CD4-positive, alpha-beta T cell (primary cell): ENCODE measurements at regions not wholly inside any gene's neighbourhood (a gene's known extent, or its start where the extent isn't known, plus 50 kb on each side); places are given as distances from the start of the nearest gene placed in this dataset.
"Not testable (repeated sequence)": the region's sequence is repeated elsewhere in the genome, so short reads cannot be mapped to it uniquely, and the experiment has no call there.

Experiments
- ATAC-seq: fragments of 200-7000 bp; cut with Tn5 transposase; one replicate; pipeline ENCODE4 v1.10.0; 2022; ENCODE audit warnings: mild to moderate bottlenecking; ENCODE audit not compliant: poor library complexity
- CTCF ChIA-PET: fragments of 350-600 bp; sonication (Branson Sonifier 250); formaldehyde crosslinking; loops from one replicate; lab custom pipeline; 2021; ENCODE audit warnings: antibody characterized with exemption, inconsistent platforms; lab: Charles Lee
- POLR2A ChIA-PET: fragments of 350-600 bp; sonication (Branson Sonifier 250); formaldehyde crosslinking; loops from one replicate; lab custom pipeline; 2021; ENCODE audit warnings: antibody characterized with exemption, inconsistent platforms; lab: Charles Lee
- DNase-seq, 14 experiments: peaks; one replicate each; pipeline ENCODE4 v3.0.0-alpha.2; 2013 to 2020; ENCODE audit warnings: mixed read lengths in 2 of 14
- H3K27ac ChIP-seq, 2 donors: one replicate each; pipeline versions ENCODE4 v1.5.1 to v1.7.0; 2013; ENCODE audit warnings: low read length in 2 of 2, low read depth in 1 of 2, mild to moderate bottlenecking in 1 of 2
- H3K27me3 ChIP-seq, 2 experiments: 1 replicate in 1 of 2; 2 replicates in 1 of 2; pipeline versions ENCODE4 v1.6.1 to v1.7.0; 2013; ENCODE audit warnings: low read length in 2 of 2, control low read depth in 1 of 2, mild to moderate bottlenecking in 1 of 2, moderate library complexity in 1 of 2; ENCODE audit not compliant: insufficient read depth in 2 of 2, control insufficient read depth in 1 of 2
- H3K36me3 ChIP-seq: one replicate; pipeline ENCODE4 v1.6.1; 2013; ENCODE audit warnings: low read length, control low read depth; ENCODE audit not compliant: insufficient read depth
- H3K4me1 ChIP-seq: one replicate; pipeline ENCODE4 v1.6.1; 2013; ENCODE audit warnings: low read length, control low read depth; ENCODE audit not compliant: insufficient read depth
- H3K4me3 ChIP-seq: one replicate; pipeline ENCODE4 v1.5.1; 2013; ENCODE audit warnings: mild to moderate bottlenecking, low read length, moderate library complexity
- H3K9me3 ChIP-seq, 2 experiments: 1 replicate in 1 of 2; 2 replicates in 1 of 2; pipeline versions ENCODE4 v1.6.1 to v1.7.0; 2013; ENCODE audit warnings: low read length in 2 of 2, mild to moderate bottlenecking in 2 of 2, control low read depth in 1 of 2, moderate library complexity in 1 of 2; ENCODE audit not compliant: control insufficient read depth in 1 of 2, insufficient read depth in 1 of 2
- H3K27ac Mint-ChIP-seq: one replicate; pipeline ENCODE4 v1.8.0; 2020; ENCODE audit warnings: mixed read lengths
- H3K27me3 Mint-ChIP-seq: one replicate; pipeline ENCODE4 v1.8.0; 2021; ENCODE audit warnings: mixed read lengths
- H3K36me3 Mint-ChIP-seq: one replicate; pipeline ENCODE4 v1.8.0; 2021; ENCODE audit warnings: low read depth, mixed read lengths
- H3K4me1 Mint-ChIP-seq: one replicate; pipeline ENCODE4 v1.8.0; 2021; ENCODE audit warnings: low read depth, mixed read lengths
- H3K4me3 Mint-ChIP-seq: one replicate; pipeline ENCODE4 v1.8.0; 2020; ENCODE audit warnings: mild to moderate bottlenecking, mixed read lengths
- H3K9me3 Mint-ChIP-seq: one replicate; pipeline ENCODE4 v1.8.0; 2020; ENCODE audit warnings: mixed read lengths
- intact Hi-C, 2 experiments: fragments of 100-400 bp; cut with DNase I in 1 of 2; cut with micrococcal nuclease in 1 of 2; formaldehyde crosslinking; loops; one replicate each; pipeline versions ENCODE4 v1.15.1 to v1.9.0; 2023 to 2025; cut with DNase I, micrococcal nuclease
- TF ChIP-seq, protein P1 (sequence below): fragments of 200-600 bp; IDR thresholded peaks from one replicate; pipeline ENCODE4 v1.8.0; 2022; ENCODE audit warnings: antibody characterized with exemption, mild to moderate bottlenecking

GRCh38 chr11:41714101-41714500 is 254.6 kb upstream of the LRRC4C start:
- intact Hi-C loops = no loop called here
- DNase-seq = no peak
- H3K27ac ChIP-seq = no peak overlapping the region
- ATAC-seq = no peak
- H3K4me1 Mint-ChIP-seq = no peaks in the 10 kb centered on the region
- ChIA-PET CTCF (no interaction called here), POLR2A (no interaction called here)
- TF ChIP-seq, protein P1, sequence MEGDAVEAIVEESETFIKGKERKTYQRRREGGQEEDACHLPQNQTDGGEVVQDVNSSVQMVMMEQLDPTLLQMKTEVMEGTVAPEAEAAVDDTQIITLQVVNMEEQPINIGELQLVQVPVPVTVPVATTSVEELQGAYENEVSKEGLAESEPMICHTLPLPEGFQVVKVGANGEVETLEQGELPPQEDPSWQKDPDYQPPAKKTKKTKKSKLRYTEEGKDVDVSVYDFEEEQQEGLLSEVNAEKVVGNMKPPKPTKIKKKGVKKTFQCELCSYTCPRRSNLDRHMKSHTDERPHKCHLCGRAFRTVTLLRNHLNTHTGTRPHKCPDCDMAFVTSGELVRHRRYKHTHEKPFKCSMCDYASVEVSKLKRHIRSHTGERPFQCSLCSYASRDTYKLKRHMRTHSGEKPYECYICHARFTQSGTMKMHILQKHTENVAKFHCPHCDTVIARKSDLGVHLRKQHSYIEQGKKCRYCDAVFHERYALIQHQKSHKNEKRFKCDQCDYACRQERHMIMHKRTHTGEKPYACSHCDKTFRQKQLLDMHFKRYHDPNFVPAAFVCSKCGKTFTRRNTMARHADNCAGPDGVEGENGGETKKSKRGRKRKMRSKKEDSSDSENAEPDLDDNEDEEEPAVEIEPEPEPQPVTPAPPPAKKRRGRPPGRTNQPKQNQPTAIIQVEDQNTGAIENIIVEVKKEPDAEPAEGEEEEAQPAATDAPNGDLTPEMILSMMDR = no peak
- H3K9me3 ChIP-seq = peaks cover 0 to 6% of the 10 kb centered on the region in 2 experiments
- no peaks in the 10 kb centered on the region for H3K4me1 ChIP-seq
- no peak overlapping the region for H3K4me3 ChIP-seq
- H3K27ac Mint-ChIP-seq = no peak overlapping the region
- no peaks in the 10 kb centered on the region for H3K36me3 ChIP-seq
- H3K27me3 Mint-ChIP-seq = no peaks in the 10 kb centered on the region
- H3K4me3 Mint-ChIP-seq = no peak overlapping the region
- H3K36me3 Mint-ChIP-seq = no peaks in the 10 kb centered on the region
- no peaks in the 10 kb centered on the region for H3K27me3 ChIP-seq
- peaks cover 10% of the 10 kb centered on the region for H3K9me3 Mint-ChIP-seq

- H3K36me3 Mint-ChIP-seq = no peaks in the 10 kb centered on the region
- TF ChIP-seq, protein P1 = no peak
- no peak overlapping the region for H3K27ac Mint-ChIP-seq
- DNase-seq (no peak), ATAC-seq (no peak)
- no peak overlapping the region for H3K4me3 Mint-ChIP-seq
- H3K4me3 ChIP-seq = no peak overlapping the region
- no peak overlapping the region for H3K27ac ChIP-seq
- H3K36me3 ChIP-seq = no peaks in the 10 kb centered on the region
- intact Hi-C loops = no loop called here
- H3K4me1 ChIP-seq = no peaks in the 10 kb centered on the region
- peaks cover 12% of the 10 kb centered on the region for H3K9me3 Mint-ChIP-seq
- H3K9me3 ChIP-seq = peaks cover 0 to 6% of the 10 kb centered on the region in 2 experiments
- no peaks in the 10 kb centered on the region for H3K27me3 Mint-ChIP-seq
- ChIA-PET CTCF (no interaction called here), POLR2A (no interaction called here)
- no peaks in the 10 kb centered on the region for H3K27me3 ChIP-seq
- H3K4me1 Mint-ChIP-seq = no peaks in the 10 kb centered on the region
Measured at GRCh38 chr11:41716862-41717261, 257.4 kb upstream of the LRRC4C start.

DNA sequence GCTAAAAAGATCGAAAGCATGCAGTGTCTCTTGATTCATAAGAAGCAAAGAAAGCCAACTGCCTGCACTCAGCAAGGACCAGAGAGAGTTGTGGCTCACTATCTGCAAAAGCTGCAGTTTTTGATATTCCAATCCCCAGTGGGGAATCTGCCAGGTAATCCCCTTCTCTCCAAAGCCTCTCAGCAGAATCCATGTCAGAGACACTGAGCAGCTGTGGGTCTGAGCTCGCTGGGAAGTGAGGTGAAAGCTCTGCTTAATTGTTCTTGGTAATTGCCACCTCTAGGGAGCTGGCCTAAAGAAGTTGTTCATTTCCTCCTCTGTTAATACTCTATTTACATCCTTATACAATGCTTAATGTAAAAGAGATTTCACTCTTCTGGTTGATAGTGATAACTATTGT is 261.3 kb upstream of the LRRC4C start:
- Mint-ChIP-seq H3K9me3 (peaks cover 13% of the 10 kb centered on the region), H3K27ac (no peak overlapping the region)
- POLR2A ChIA-PET = no interaction called here

DNA sequence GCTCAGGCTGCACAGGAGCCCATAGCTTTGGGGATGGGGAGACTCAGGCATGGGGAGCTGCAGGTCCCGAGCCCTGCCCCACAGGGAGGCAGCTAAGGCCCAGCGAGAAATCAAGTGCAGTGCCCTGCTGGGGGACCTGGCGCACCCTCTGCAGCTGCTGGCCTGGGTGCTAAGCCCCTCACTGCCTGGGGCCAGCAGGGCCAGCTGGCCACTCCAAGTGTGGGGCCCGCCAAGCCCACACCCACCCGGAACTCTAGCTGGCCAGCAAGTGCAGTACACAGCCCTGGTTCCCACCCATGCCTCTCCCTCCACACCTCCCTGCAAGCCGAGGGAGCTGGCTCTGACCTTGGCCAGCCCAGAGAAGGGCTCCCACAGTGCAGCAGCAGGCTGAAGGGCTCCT is 268.7 kb upstream of the LRRC4C start:
- H3K36me3 ChIP-seq, H3K4me1 ChIP-seq, POLR2A ChIA-PET, H3K27me3 Mint-ChIP-seq, H3K27me3 ChIP-seq, ATAC-seq, H3K4me1 Mint-ChIP-seq, H3K4me3 Mint-ChIP-seq, H3K27ac Mint-ChIP-seq, H3K4me3 ChIP-seq, intact Hi-C loops, CTCF ChIA-PET, H3K27ac ChIP-seq, H3K36me3 Mint-ChIP-seq, DNase-seq: not testable (repeated sequence)
- peaks cover 14% of the 10 kb centered on the region for H3K9me3 Mint-ChIP-seq
- H3K9me3 ChIP-seq = peaks cover 0 to 15% of the 10 kb centered on the region in 2 experiments

More for the DNA sequence above, 261.3 kb upstream of the LRRC4C start:
- no peaks in the 10 kb centered on the region for H3K36me3 Mint-ChIP-seq
- H3K27me3 ChIP-seq = no peaks in the 10 kb centered on the region
- H3K27ac ChIP-seq = no peak overlapping the region
- ATAC-seq = no peak
- DNase-seq = no peak
- H3K4me3 Mint-ChIP-seq = no peak overlapping the region
- TF ChIP-seq, protein P1 = no peak
- intact Hi-C loops = no loop called here
- no peaks in the 10 kb centered on the region for H3K4me1 Mint-ChIP-seq
- no peaks in the 10 kb centered on the region for H3K27me3 Mint-ChIP-seq
- H3K36me3 ChIP-seq = no peaks in the 10 kb centered on the region
- no peak overlapping the region for H3K4me3 ChIP-seq
- H3K9me3 ChIP-seq = peaks cover 0 to 6% of the 10 kb centered on the region in 2 experiments
- CTCF ChIA-PET = no interaction called here
- H3K4me1 ChIP-seq = no peaks in the 10 kb centered on the region
